ENCODE measurements at regions not wholly inside any gene's neighbourhood (a gene's known extent, or its start where the extent isn't known, plus 50 kb on each side); places are given as distances from the start of the nearest gene placed in this dataset.

DNA sequence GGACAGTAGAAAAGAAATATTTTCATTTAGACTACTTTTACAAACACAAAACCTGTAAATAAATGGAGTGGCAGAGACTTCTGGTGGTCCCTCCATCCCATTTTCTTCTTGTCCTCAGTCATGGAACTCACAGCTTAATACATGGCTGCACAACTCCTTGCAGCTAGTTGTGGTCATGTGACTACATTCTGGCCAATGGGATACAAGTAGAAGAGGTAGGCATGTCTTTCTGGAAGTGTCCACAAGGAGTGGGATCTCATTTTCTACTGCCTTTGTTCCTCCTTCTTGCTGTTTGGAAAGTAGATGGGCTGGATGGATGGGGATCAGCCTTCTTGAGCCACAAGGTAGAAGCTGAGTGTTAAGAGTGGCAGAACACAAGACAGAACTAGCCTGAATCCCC lies 555.8 kb downstream of the SATB2 start:
- H3K27ac ChIP-seq (ENCODE audit: control insufficient read depth, insufficient read depth, low read length): no peak overlapping the region
- no peaks in the 10 kb centered on the region for H3K9me1 ChIP-seq (ENCODE audit: control insufficient read depth, extremely low read depth, insufficient read depth, low read length)
- no peak overlapping the region for H3K4me3 ChIP-seq (ENCODE audit: control insufficient read depth in 2 of 3, extremely low read depth in 1 of 3, insufficient read depth in 2 of 3, low read depth in 1 of 3, low read length in 3 of 3)
- DNase-seq (ENCODE audit: low read depth, low spot score) (no peak), FAIRE-seq (no peak)
- H3K9me3 ChIP-seq (ENCODE audit: control insufficient read depth, low read depth, low read length): no peaks in the 10 kb centered on the region
- no peaks in the 10 kb centered on the region for H3K79me2 ChIP-seq (ENCODE audit: control insufficient read depth, insufficient read depth, low read length)
- H3K9ac ChIP-seq (ENCODE audit: control insufficient read depth, extremely low read depth, insufficient read depth, low read length): no peak overlapping the region
- dilution Hi-C loops (cut with MboI; ENCODE audit: extremely low pct_ligation_motif_present, low sequenced_read_pairs): no loop called here
- H3K36me3 ChIP-seq (ENCODE audit: control insufficient read depth in 2 of 2, extremely low read depth in 1 of 2, insufficient read depth in 2 of 2, low read length in 2 of 2): no peaks in the 10 kb centered on the region
- no peak for TF ChIP-seq EZH2 (IDR thresholded peaks at IDR 0.05; ENCODE audit: low read length)
- TF ChIP-seq, protein P1, sequence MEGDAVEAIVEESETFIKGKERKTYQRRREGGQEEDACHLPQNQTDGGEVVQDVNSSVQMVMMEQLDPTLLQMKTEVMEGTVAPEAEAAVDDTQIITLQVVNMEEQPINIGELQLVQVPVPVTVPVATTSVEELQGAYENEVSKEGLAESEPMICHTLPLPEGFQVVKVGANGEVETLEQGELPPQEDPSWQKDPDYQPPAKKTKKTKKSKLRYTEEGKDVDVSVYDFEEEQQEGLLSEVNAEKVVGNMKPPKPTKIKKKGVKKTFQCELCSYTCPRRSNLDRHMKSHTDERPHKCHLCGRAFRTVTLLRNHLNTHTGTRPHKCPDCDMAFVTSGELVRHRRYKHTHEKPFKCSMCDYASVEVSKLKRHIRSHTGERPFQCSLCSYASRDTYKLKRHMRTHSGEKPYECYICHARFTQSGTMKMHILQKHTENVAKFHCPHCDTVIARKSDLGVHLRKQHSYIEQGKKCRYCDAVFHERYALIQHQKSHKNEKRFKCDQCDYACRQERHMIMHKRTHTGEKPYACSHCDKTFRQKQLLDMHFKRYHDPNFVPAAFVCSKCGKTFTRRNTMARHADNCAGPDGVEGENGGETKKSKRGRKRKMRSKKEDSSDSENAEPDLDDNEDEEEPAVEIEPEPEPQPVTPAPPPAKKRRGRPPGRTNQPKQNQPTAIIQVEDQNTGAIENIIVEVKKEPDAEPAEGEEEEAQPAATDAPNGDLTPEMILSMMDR (optimal IDR thresholded peaks at IDR 0.05 in 1 of 3, IDR thresholded peaks at IDR 0.05 in 1 of 3, conservative IDR thresholded peaks at IDR 0.05 in 1 of 3; ENCODE audit: extremely low read depth in 1 of 3, insufficient read depth in 2 of 3, low read length in 3 of 3): peak in 1 of 3 experiments; percentile 1
- H3K4me2 ChIP-seq (ENCODE audit: control insufficient read depth, extremely low read depth, insufficient read depth, low read depth, low read length): no peak overlapping the region
- H3K4me1 ChIP-seq (ENCODE audit: control insufficient read depth, extremely low read depth, insufficient read depth, low read length): no peaks in the 10 kb centered on the region
- H3K27me3 ChIP-seq (ENCODE audit: control insufficient read depth, extremely low read depth, insufficient read depth, low read length): no peaks in the 10 kb centered on the region
- H4K20me1 ChIP-seq (ENCODE audit: control insufficient read depth, extremely low read depth, insufficient read depth, low read length): no peaks in the 10 kb centered on the region
- H2AFZ ChIP-seq (ENCODE audit: control insufficient read depth, low read length): no peak overlapping the region

DNA sequence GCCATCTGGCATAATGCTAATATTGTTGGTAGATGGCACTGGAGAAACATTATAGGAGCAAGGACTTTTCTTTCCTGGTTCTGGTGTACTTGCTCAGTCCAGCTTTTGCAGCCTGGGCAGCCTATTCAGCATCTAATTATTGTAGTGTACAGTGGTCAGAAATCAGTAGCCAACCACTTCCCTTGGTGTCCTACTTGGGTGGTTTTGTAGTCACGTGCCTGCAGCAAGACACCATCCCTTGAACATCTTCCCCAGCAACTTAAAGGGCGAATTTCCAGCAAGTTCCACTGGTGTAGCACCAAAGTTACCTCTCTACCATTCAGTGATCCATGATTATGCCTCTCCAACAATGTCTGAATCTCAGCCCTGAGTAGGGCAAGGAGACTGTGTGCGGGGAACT lies 557.6 kb downstream of the SATB2 start:
- no peak overlapping the region for H3K4me2 ChIP-seq (ENCODE audit: control insufficient read depth, extremely low read depth, insufficient read depth, low read depth, low read length)
- no peaks in the 10 kb centered on the region for H3K9me1 ChIP-seq (ENCODE audit: control insufficient read depth, extremely low read depth, insufficient read depth, low read length)
- H3K4me3 ChIP-seq (ENCODE audit: control insufficient read depth in 2 of 3, extremely low read depth in 1 of 3, insufficient read depth in 2 of 3, low read depth in 1 of 3, low read length in 3 of 3): no peak overlapping the region
- FAIRE-seq (no peak), DNase-seq (ENCODE audit: low read depth, low spot score) (no peak)
- H3K27ac ChIP-seq (ENCODE audit: control insufficient read depth, insufficient read depth, low read length): no peak overlapping the region
- H3K79me2 ChIP-seq (ENCODE audit: control insufficient read depth, insufficient read depth, low read length): no peaks in the 10 kb centered on the region
- H3K9ac ChIP-seq (ENCODE audit: control insufficient read depth, extremely low read depth, insufficient read depth, low read length): no peak overlapping the region
- no peak for TF ChIP-seq EZH2 (IDR thresholded peaks at IDR 0.05; ENCODE audit: low read length)
- TF ChIP-seq, protein P1 (optimal IDR thresholded peaks at IDR 0.05 in 1 of 3, IDR thresholded peaks at IDR 0.05 in 1 of 3, conservative IDR thresholded peaks at IDR 0.05 in 1 of 3; ENCODE audit: extremely low read depth in 1 of 3, insufficient read depth in 2 of 3, low read length in 3 of 3): no peak
- no peaks in the 10 kb centered on the region for H4K20me1 ChIP-seq (ENCODE audit: control insufficient read depth, extremely low read depth, insufficient read depth, low read length)
- no peaks in the 10 kb centered on the region for H3K4me1 ChIP-seq (ENCODE audit: control insufficient read depth, extremely low read depth, insufficient read depth, low read length)
- no peaks in the 10 kb centered on the region for H3K36me3 ChIP-seq (ENCODE audit: control insufficient read depth in 2 of 2, extremely low read depth in 1 of 2, insufficient read depth in 2 of 2, low read length in 2 of 2)
- H2AFZ ChIP-seq (ENCODE audit: control insufficient read depth, low read length): no peak overlapping the region
- dilution Hi-C loops (cut with MboI; ENCODE audit: extremely low pct_ligation_motif_present, low sequenced_read_pairs): no loop called here
- H3K27me3 ChIP-seq (ENCODE audit: control insufficient read depth, extremely low read depth, insufficient read depth, low read length): no peaks in the 10 kb centered on the region
- no peaks in the 10 kb centered on the region for H3K9me3 ChIP-seq (ENCODE audit: control insufficient read depth, low read depth, low read length)

Data from keratinocyte (primary cell).